SK-N-DZ (cell line): ENCODE measurements at regions not wholly inside any gene's neighbourhood (a gene's known extent, or its start where the extent isn't known, plus 50 kb on each side); places are given as distances from the start of the nearest gene placed in this dataset.

Experiments used
- DNase-seq: peaks from one replicate; pipeline ENCODE4 v3.0.0-alpha.2; 2015; ENCODE audit warnings: low spot score

DNA sequence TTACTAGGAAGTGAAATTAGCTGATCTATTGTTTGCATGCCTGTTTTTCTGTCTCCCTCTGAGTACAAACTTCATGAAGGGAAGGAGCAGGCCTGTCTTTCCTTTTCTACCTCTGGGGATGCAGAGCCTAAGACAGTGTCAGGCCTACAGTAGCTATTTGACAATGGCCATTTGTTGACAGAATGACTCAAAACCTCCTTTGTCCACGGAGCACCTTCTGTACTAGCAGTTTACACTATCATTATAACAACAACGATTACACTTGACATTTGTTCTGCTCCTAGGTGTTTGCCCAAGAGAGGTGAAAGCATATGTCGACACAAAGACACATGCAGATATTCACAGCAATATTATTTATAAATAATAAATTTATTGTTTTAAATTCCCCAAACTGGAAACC is 132.3 kb upstream of the IRX3 start:
- no peak for DNase-seq

DNA sequence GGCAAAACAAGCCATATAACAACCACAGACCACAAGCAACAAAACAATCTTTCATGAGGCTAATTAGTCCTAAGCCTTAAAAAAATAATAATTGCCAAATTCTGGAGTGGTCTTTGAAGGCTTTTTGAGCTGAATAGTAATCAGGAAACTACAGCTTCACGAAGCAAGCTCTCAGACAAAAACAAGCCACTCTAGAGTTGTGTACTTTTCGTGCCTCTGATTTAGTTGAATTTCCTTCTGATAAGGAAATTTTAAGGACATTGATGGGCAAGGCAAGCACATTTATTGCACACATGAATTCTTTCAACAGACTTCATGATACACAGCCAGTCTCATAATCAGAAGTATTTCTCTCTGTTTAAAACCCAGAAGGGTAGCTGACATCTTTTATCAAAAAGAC is 130.8 kb upstream of the IRX3 start:
- DNase-seq: no peak

DNA sequence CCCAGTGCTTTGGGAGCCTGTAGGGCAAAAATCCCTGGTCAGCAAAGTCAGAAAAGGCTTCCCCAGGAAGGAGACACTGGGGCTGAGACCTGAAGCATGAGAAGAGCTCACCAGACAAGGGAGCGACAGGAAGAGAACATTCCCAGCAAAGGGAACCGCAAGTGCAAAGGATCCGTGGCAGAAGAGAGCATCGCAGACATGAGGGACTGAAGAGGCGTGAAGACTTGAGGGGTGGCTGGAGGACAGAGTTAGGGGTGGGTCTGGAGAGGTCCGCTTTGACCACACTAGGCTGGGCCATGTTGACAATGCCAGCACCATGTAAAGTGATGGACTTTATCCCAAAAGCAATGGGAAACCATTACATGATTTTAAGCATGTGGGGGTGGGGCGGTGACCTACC is 128.1 kb upstream of the IRX3 start:
- DNase-seq: no peak

DNA sequence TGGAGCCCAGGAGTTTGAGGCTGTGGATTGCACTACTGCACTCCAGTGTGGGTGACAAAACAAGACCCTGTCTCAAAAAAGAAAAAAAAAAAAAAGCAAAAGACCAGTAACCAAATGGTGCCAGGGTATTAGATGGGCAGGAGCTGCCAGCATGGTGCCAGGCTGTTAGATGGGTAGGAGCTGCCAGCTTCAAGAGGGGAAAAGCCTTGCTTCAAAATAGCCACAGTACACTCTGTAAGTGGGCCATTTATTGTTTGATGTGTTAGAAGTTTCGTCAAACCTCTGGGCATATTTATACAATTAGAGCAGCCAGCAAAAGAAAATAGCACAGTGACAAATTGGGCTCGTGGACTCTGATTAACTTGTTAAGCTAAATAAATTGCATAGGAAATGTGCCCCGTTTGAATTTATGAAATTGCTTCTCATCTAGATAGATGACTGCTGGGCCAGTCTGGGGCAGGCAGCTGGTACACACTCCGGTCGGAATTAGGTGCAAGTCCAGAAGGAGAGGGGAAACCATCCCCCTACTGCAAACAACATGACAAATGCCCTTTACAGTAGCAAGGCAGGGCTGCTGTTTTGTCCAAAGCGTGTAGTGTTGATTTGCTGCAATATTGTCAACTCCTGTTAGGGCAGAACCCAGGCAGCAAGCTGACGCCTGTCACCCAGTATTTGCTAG is 126.3 kb upstream of the IRX3 start:
- no peak for DNase-seq

GRCh38 chr16:54412037-54412436 is 125.5 kb upstream of the IRX3 start:
- DNase-seq: no peak

DNA sequence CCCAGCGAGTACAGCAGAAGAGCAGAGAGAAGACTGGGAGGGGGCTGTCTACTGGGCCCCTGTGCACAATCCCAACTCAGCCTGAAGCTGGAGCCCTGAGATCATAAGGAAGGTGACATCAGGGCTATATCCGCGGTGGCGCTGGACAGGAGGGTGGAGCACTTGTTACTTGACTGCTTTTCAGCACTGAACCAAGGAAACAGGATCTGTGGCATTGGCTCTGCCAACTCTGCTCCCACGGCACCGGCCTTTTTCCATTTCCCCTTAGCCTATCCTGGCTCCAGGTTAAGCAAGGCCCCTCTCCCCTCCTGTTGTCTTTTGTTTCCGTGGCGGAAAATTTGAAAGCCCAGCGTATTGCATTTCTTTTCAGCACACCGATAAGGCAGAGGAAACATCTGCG is 125.0 kb upstream of the IRX3 start:
- DNase-seq: no peak

DNA sequence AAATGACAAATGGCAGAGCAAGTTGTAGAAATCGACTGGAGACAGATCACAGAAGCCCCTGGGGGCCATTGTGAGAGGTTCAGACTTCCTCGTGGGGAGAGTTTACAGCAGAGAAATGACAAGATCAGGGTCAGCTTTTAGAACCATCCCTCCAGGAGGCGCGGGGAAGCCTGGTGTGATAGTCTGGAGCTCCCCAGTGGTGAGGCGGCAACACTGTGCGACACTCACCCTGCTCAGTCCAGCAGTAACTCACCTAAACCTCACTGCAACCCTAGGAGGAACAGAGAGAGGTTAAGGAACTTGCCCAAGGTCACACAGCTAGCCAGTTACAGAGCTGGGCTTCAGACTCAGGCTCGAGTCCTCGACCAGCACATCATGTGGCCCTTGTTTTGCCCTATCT is 123.4 kb upstream of the IRX3 start:
- no peak for DNase-seq

- DNase-seq: no peak
These were observed 121.0 kb upstream of the IRX3 start for GRCh38 chr16:54407596-54407995.

DNA sequence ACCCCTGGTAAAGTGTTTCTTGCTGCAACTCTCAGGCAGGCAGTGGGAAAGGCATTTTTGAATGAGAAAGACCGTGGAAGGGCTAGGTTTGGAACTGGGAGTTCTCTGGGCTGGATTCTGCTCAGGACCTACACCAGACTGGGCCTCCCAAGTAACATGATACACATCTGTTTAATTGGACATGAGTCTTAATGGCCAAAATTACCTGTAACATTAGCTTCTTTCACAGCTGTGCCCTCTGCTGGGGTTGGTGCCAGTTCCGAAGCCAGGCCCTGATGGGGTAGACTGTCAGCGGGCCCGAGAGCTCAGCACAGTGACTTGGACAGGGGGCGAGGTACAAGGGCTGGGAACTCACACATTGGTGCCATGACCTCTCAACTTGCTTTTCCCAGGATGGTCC is 118.9 kb upstream of the IRX3 start:
- no peak for DNase-seq

- no peak for DNase-seq
These were observed 117.0 kb upstream of the IRX3 start for GRCh38 chr16:54403580-54403979.

DNA sequence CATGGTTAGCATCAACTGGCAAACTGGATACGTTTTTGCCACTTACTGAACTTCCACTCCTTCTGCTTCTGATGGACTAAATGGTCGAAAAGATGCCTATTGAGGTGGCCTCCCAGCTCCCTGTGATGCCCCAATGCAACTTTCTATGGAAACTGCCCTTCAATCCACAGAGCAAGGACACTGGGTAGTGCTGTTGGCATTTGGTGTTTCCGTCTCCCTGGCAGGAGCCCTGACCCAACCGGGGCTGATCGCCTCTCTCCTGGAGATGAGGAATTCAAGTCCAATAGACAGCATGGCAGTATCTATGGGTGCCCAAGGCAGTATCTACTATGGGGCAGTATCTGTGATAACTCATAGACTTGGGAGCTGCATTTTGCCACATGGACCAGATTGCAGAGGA is 116.3 kb upstream of the IRX3 start:
- no peak for DNase-seq

GRCh38 chr16:54402270-54402669 is 115.7 kb upstream of the IRX3 start:
- DNase-seq: no peak

DNA sequence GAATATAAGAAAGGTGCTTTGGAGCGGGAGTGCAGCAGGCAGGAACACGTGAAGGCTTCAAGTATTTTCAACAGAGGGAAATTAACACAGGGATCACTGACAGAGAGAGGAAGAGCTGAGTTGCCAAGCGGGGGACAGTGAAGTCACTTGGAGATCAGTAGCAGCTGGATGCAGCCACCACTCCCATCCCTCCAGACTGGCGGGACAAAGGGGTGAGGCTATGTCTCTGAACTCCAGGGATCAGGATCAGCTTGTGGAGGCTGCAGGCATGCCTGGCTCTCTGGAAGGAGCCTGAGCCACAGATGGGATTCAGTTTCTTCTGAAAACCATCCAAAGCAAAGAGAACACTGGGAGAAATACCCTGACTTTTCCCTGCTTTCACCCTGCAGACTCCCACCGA is 113.7 kb upstream of the IRX3 start:
- DNase-seq: no peak

DNA sequence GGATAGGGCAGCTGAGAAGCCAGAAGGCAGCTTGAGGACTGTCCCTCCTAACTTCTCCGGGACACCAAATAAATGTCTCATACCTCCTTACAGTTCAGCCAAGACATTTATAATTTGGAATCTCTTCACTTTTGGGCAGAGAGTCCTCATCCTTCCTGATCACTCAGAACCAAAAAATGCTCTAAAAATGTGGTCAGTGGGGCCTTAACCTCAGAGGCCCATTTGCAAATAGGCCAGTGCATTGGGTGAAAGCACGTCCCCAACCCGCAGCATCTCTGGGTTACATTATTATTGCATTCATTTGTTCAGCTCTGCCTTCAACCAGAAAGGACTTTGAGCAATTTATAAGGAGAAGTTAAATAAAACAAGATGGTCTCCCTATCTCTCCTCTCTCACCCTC is 112.4 kb upstream of the IRX3 start:
- DNase-seq: no peak

DNA sequence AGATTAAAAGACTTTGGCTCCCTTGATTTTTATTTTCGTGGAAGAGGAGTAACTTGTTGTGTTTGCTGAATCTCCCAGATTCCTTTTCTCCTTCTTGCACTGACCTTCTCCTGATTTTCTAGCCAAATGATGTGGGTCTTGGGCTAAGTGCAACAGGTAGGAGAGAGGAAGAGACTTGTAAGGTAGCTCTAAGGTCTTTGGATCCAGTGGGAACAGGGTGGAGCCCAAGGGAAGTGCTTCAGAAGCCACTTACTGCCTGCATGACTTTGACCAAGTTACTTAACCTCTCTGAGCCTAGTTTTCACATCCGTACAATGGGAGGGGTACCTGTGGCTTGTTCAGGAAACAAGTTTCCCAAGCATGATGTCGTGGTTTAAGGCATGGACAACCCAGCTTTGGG is 111.3 kb upstream of the IRX3 start:
- DNase-seq: no peak

GRCh38 chr16:54397190-54397835 is 110.7 kb upstream of the IRX3 start:
- DNase-seq: no peak

- DNase-seq: no peak
These were observed 103.4 kb upstream of the IRX3 start for GRCh38 chr16:54389836-54390494.

DNA sequence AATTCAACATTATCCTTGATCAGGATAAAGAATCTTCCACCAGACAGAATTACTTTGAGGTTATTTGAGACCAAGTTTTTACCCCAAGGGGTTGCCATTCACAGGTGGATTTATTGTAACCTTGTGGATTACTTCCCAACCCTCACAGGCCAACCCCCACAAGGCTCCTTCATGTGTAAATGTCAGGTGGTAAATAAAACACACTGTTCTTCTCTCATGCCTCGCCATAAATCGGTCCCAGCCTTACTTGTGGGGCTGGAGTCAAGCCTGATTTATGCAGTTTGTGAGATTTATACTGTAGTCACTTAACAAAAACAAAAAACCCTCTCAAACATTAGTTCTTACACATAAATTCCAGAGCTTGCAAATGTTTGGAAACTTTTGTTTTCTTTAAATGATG is 98.6 kb upstream of the IRX3 start:
- no peak for DNase-seq

DNA sequence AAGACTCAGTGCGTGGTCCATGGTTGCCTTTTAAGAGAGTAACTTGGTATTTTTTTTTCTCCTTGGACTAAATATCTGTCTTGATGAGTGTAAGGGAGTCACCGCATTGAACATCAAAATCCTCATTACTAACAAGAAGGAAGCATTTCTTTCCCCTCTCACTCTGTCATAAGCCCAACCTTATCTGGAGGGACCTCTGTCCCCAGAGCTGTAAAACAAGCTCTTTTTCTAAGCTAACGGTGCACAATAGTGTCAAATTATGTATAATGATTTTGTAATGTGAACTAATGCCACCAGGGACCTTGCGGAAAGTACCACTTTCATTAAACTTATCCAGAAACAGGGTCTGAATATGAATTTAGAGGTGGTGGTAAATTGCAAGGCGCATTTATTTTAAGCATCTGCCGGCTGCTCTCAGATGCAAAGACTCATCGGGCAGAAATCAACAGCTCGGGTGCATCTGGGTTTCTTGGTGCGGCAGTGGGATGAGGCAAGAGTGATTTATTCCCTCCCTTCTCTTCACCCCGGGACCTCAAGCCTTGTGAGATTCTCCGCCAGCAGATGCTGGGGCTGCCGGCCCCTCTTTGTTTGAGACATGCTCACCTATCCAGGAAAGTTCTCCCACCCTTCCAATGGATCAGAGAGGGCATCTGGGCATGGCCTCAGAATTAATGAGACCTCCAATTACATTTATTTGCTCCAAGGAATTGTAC is 95.2 kb upstream of the IRX3 start:
- DNase-seq: no peak

DNA sequence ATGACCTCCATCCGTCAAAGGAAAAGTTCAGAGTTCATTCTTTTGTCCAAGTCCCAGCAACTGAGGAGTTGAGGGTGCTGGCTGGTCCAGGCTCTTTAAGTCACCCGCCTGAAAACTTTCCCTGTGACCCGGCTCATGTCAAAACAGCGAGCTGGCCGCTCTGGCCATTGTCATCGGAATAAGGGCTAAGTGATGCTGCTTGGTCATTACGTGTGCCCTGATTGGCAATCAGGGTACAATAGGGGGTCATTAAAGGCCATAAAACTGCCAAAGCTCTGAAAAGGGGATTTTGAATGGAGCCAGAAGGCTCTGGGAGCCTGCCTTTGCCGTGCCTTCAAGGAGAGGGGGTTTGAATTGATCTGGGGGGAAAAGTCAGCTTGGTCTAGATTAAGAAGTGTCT is 88.5 kb upstream of the IRX3 start:
- peak; percentile 37 for DNase-seq

DNA sequence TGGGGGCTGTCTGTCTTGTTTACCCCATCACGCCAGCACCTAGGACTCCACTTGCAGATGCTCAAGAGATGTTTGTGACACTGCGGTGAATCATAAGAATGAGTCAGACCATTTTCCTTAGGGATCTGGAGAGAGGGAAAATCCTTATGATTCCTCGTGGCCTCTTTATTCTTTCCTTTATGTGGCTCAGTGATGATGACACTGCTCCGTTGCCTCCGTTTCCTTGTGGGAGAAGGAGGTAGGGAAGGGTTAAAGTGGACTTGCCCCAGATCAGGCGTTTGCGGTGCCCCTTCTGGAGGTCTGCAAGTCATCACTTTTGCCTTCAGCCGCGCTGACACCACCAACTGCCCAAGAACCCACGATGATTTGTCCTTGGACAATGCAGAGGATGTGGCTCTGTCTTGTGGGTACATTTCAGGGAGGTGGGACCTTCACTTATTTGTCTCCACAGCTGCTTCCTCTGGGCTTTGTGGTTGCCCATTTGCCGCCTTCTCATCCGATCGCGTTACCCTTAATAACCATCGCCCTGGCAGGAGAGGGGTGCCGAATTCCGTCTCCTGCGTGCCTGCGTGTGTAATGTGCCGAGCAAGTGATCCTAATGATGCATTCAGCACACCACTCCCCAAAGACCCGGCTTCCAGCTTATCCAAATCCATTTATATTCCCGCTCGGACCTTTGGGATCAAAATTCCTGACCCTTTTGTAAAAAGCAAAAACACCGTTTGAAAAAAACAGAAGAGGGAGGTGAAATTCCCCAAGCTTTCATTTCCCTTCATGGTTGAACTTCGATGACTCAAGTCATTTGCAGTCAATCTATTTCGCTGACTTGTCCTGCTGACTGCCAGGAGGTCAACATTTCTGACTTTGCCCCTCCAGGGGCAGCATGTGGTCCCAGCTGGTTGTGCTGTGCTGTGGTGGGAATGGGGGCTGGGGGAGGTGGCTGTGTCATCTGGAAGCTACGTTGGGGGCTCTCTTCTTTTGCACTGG is 87.2 kb upstream of the IRX3 start:
- DNase-seq: peak; percentile 35
